ENCODE measurements at regions not wholly inside any gene's neighbourhood (a gene's known extent, or its start where the extent isn't known, plus 50 kb on each side); places are given as distances from the start of the nearest gene placed in this dataset.

GRCh38 chr16:35480361-35480760, 2020.9 kb downstream of the TP53TG3F start:
- no peak overlapping the region for H3K27ac ChIP-seq
- TF ChIP-seq ZFX (IDR thresholded peaks at IDR 0.05) = no peak

DNA sequence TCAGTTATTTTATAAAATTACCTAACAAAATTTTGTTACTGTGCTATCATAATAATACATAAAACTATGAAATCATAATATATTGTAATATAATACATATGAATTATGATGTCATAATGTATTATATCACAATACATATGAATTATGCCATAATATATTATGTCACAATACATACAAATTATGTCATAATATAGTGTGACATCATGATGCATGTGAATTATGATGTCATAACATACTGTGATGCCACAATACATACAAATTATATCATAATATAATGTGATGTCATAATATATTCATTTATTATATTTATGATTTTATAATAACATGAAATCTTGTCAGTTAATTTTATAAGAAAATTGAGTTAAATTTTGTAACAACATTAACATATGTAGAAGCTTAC, 2021.6 kb downstream of the TP53TG3F start:
- H3K27ac ChIP-seq = no peak overlapping the region
- TF ChIP-seq ZFX (IDR thresholded peaks at IDR 0.05) (no peak), CTCF (conservative IDR thresholded peaks at IDR 0.05) (no peak)

DNA sequence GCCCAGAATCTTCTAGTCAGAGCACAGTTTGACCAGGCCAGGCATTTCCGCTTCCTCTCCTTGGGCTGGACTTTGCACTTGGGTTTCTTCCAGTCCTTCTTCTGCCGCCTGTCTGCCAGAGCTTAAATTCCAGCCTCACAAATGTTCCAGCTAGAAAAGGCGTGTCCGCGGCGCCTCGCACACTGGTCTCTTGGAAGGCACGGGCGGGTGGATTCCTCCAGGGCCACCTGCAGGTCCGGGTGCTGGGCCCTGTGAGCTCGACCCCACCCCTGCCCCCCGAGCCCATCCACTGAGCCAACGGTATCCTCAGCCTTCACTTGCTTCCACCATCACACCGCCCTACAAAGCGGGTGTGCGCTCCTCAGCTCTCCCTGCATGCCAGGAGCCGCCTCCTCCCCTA, 2026.5 kb downstream of the TP53TG3F start:
- TF ChIP-seq ZFX (IDR thresholded peaks at IDR 0.05) = no peak
- TF ChIP-seq CTCF (conservative IDR thresholded peaks at IDR 0.05) = no peak
- H3K27ac ChIP-seq = no peak overlapping the region

DNA sequence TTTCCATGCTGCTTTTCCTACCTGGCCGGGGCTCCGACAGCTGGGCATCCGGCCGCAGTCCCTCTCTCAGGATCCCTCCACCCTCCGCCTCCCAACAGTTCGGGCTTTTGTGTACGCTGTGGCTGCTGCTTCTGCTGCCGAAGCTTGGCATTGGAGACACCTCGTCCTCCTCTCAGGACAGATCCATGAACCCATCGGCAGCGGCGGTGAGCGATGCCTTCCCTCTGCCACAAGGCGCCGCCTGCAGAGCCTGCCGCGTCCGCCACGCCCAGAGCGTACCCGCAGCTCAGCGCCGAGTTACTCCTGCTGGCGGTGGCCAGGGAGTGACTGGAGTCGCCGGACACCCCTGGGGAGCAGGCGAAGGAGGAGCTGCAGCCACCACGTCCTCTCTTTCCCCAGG, 2032.8 kb downstream of the TP53TG3F start:
- no peak for TF ChIP-seq ZFX (IDR thresholded peaks at IDR 0.05)
- TF ChIP-seq CTCF (conservative IDR thresholded peaks at IDR 0.05) = no peak
- H3K27ac ChIP-seq = no peak overlapping the region

DNA sequence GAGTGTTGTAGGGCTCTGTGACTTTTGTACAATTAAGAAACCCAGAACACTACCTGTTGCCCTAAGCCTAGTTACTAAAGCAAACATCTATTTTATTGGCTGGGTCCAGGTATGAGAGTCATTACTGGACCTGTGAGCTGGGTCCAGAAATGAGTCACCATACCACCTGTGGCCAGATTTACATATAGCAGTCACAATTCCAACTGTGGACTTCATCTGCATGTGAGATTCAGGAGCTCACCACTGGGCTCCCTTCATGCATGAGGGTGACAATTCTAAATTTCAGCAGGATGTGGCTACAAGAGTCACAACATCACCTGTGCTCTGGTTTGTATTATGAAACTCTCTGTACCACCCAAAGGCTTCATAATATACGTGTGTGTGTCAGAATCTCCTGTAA, 2038.0 kb downstream of the TP53TG3F start:
- TF ChIP-seq CTCF (conservative IDR thresholded peaks at IDR 0.05) (no peak), ZFX (IDR thresholded peaks at IDR 0.05) (no peak)
- H3K27ac ChIP-seq = no peak overlapping the region

DNA sequence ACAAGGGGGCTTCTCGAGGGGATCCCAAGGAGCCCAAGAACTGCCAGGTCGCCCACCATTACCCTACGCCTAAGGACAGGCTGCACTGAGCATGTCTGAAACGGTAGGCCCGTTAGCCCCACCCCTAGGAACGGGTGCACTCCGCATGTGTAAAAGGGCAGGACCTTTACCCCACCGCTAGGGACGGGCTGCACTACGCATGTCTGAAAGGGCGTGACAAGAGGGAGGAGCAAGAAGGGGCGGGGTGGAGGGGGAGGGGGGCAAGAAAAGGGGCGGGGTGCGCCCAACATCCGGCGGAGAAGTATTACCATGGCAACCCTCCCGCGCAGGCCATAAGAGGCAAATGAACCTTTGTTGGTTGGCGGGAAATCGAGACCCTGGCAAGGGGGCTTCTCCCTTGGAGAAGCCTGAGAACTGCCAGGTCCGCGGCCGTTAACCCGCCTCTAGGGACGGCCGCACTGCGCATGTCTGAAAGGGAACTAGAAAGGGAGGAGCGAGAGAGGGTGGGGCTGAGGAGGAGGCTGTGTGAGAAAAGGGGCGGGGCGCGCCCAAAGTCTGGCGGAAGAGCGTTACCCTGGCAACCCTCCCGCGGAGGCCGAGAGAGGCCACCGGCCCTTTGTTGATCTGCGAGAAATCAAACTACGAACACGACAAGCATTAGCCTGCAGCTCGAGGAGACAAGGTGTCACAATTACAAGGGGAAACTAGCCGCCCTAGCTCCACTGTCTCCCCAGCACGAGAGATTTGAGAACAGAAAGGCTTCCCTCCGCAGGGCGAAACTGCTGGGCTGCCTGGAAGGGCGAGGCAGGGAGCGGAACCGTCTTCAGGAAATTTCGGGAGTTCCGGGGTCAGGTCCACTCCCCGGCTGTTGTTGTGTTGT, 2046.8 kb downstream of the TP53TG3F start:
- no peak overlapping the region for H3K27ac ChIP-seq
- TF ChIP-seq CTCF (conservative IDR thresholded peaks at IDR 0.05) (no peak), ZFX (IDR thresholded peaks at IDR 0.05) (no peak)

DNA sequence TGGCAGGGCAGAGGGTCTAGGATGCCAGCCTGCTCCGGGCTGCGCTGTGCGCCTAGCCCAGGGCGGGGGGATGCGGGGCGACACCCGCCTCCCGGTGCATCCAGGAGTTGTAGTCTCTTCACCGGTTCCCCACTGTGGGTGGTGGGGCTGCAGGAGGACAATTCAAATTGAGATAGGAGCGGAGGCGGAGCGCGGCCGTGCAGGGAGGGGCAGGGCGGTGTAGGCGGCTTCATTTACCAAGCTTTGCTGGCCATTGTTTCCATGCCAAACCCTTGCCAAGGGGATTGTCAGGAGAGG, 2047.4 kb downstream of the TP53TG3F start:
- no peak overlapping the region for H3K27ac ChIP-seq

More for the DNA sequence above, 2047.4 kb downstream of the TP53TG3F start:
- TF ChIP-seq CTCF (conservative IDR thresholded peaks at IDR 0.05) (no peak), ZFX (IDR thresholded peaks at IDR 0.05) (no peak)

All from C4-2B (cell line).